GM19372 (cell line): ENCODE measurements at regions not wholly inside any gene's neighbourhood (a gene's known extent, or its start where the extent isn't known, plus 50 kb on each side); places are given as distances from the start of the nearest gene placed in this dataset.

Experiments
- ATAC-seq: cut with Tn5 transposase; IDR thresholded peaks from one replicate; pipeline ENCODE4 v1.9.1; 2021; ENCODE audit warnings: mild to moderate bottlenecking, low read depth, moderate library complexity; ENCODE audit not compliant: unreplicated experiment

DNA sequence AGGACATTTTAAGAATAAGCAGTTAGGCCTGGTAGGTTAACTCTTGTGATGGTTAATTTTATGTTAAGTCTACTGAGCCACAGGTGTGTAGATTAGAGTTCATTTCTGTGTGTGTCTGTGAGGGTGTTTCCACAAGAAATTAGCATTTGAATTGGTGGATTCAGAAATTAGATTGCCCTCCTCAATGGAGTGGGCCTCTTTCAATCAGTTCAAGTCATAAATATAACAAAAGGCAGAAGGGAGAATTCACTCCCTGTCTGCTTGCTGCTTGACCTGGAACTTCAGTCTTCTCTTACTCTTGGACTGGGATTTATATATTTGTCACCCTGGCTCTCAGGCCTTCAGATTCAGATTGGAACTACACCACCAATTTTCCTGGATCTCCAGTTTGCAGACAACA lies 55.3 kb upstream of the POM121L12 start:
- no peak for ATAC-seq

DNA sequence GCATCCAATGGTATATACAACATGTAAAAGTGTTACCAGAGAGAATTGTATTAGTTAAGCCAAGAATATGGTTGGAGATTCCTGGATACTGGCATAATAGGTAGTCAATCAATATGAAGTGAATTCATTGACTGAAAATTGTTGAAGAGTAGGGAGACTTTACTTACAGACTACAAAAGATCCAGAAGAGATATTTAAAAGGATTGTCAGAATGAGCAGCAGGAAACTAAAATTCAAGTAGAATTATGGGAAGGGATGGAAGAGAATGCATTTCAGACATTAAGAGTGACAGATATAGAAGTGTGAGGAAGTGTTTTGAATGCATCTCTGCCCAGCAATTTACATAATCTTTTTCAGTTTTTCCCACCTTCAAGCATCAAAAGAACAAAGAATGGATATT lies 62.3 kb upstream of the POM121L12 start:
- no peak for ATAC-seq

DNA sequence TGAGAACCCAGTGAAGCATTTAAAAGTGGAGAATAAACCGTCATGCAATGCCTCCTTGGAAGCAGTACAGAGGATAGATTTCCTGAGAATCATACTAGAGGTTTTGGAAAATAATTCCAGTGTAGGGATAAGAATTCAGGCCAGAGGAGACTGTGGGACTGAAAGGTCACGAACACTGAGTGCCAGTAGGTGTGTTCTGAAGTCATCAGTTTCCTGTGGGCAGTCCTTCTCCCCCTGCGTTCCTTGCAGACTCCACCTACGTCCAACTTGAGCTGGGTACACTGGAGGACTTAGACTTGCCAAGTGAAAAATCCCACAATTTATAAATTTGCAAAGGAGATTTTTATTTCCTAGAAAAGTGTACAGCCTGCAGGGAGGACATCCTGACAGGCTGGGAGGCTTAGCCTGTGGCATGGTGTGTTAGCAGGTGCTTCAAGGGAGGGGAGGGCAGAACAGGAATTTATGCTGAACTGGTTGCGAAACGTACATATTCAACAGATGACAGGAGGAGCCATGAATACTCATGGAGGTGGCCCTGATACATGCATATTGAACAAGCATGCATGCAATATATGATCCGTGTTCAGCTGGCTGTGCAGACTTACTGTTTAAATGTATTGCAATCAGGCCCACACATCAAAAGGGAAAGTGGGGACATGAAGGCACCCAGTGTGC lies 72.9 kb upstream of the POM121L12 start:
- ATAC-seq: no peak

DNA sequence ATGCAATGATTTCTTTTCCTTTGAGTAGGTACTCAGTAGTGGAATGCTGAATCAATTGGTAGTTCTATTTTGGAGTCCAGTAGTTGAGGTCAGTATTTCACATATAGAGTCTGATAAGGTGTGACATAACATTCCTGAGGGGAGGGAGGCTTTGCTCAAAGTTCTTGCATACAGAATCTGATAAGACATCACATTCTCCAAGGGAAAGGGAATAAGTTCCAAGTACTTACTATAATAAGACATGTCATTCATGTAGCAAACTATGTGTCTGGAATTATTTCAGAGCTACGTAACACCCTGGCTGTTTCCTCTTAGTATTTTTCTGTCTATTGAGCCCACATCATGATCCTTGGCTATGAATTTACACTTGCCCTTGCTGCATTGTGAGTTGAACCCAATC lies 74.3 kb upstream of the POM121L12 start:
- ATAC-seq: no peak

DNA sequence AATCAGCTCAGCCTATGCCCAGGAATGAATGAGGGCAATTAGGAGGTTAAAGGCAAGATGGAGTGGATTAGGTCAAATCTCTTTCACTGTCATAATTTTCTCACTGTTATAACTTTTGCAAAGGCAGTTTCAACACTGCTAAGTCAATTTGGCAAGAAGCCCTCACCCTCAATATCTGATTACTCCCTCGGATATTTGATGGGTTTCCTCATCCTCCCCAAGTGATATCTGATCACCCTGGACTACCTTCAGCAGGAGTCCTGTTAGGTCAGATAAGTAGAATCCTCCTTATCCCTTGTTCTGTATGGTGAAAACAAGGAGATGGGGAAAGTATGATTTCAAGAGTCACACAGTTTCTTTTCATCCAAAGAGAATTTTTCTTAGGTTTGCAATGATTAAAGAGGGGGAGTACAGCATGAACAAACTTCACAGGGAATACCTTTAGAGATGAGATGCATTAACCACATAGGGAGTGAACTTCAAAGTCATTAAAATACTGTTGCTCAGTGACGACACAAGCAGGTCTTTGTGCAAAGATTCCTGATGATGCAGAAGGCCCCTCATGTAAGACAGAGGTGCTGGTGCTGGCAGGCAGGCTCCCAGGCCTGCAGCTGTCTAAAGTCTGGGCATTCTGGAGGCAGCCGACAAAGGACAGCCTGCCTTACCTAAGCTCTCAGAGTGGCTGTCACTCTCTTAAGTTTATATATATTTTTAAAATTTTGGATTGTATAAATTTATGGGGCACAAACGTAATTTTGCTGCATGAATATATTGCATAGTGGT lies 75.4 kb upstream of the POM121L12 start:
- no peak for ATAC-seq

DNA sequence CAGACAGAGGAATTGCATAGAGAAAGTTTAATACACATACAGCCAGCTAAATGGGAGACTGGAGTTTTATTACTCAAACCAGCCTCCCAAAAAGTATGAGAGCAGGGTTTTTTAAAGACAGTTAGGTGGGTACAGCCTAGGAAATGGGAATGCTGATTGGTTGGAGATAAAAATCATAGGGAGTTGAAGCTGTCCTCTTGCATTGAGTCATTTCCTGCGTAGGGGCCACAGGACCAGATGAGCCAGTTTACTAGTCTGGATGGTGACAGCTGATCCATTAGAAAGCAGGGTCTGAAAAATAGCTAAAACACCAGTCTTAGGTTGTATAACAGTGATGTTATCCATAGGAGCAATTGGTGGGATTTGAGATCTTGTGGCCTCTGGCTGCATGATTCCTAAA lies 76.1 kb upstream of the POM121L12 start:
- no peak for ATAC-seq

DNA sequence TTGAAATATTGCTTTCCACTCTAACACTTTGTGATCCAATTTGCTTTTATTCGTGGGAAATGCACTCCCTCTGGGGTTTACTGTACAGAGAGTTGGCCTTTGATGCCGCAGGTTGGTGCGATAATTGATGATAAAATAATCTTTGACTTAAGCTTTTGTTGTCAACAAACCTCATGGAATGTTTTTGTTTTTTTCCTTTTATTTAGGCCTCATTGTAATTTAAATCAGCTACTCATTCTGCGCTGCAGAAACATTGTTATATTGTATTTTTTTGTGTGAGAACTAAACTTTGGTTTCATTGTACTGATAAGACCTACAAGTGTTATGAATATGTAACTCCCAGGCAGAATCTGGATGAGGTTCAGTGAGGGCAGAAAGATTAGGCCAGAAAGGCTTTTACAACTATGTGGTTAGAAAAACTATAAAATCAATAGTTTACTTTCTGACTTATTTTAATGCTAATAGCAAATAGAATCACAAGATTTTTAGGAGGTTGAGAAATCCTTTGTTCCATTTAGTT lies 76.8 kb upstream of the POM121L12 start:
- ATAC-seq: no peak

DNA sequence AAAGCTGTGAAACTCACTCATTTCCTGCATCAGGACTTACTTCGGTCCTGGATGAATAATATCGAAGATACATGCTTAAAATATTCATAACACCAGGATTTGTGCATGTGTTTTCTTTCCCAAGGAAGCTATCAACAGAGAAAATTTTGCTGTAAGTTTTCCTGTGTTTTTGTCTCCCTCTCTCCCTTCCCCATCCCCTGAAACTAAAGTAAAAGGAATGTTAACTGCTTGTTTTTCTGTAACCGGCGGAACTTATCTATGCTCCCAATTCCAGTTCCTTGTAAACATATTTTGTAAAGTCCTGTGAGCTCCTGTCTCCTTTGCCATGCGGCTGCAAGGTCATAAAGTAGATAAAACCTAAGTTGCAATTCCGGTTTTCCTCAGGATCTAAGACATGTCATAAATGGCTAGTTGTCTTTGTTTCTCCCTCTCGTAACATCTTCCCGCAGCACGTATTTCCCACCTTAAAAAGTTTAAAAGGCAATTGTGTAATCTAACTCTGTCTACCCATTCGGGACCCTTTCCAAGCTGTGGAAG lies 79.0 kb upstream of the POM121L12 start:
- no peak for ATAC-seq

DNA sequence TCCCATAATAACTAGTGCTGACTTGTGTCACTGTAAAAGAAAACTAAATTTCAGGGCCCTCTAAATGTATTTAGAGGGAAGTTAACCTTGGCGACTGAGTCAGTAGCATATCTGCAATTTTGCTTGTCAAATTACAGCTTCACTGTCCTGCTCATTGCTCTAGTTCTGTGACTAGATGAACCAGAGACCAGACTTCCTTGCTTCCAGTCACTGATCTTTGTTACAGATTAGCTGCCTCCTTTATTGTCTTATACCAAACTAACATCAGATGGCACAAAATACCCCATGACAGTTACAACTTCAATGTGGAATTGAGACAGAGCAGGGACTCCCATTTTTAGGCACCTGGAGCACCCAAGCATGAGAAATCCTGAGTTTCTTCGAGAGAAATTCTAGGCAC lies 79.9 kb upstream of the POM121L12 start:
- no peak for ATAC-seq

DNA sequence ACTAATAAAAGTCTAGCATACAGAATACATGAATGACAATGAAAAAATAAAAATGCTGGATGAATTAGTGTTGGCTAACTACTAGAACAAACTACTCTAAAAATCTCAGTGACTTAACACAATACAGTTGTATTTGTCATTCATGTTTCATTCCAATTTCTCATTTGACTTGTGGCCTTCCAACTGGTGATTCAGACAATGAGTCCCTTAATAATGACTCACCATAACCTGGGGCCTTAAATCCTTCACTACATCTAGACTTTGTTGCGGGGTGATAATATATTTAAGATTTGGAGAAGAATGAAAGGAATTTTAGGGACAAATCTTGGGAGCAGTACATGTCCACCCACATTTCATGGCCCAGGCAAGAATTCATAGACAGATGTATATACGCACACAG lies 90.5 kb upstream of the POM121L12 start:
- no peak for ATAC-seq

DNA sequence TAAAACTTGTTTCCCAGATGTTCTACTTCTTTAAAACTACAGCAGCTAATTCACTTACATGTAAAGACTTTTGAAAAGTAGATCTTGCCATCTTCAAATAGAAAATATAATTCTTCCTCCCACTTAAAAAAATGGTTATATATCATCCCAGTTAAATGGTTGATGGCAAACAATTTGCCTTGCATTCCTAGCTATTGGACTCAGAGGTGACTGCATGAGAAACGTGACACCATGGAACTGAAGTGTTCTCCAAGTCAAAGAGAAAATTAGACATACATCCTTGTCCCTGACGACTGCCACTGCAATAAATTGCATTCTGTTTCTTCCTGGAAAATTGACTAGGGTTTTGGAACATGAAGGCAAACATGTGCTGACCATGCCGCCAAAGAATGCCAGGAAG lies 95.0 kb upstream of the POM121L12 start:
- no peak for ATAC-seq

DNA sequence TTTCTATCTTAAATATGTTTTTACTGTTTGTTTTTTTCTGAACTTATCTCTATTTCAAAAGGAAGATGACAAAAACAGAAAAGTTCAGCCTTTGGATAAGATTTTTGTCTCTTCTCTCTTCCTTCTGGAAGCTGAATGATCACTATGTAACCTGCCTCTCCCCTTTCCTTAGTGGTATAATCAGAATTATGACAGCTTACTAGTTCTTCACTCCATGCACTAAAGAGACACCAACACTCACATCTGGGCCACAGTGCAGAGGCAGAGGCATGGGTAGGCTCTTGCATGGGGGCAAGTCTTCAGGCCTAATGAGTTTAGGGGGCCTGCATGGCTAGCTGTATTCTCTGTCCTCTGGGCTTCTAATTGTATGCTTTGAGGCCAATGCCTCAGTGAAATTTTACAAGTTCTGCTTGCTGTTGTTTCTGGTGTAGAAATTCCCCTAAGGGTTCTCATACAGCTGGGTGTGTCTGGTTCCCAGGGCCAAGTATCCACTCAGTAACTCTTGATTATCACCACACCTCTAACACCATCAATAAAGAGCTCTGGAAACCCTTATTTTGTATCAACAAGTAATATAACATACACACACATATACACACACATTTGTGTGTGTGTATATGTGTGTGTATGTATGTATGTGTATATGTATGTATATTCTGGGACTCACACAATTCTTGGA lies 96.8 kb upstream of the POM121L12 start:
- ATAC-seq: no peak

DNA sequence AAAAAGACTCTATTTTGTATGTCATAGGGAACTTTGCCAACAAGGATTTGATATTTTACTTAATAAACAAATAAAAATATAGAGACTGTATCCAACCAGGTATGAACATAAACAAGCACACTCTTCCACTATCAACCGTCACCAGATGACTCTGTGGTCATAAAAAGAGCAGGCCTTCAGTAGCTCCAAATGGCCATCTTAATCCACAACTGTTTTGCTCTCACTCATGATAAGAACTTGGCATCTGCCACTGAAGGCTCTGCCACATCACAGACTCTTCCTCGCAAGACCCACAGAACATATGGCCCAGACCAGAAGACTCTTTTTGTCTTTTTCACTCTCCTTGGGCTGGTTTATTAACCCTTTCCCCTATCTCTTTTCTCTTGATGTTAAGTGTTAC lies 98.7 kb upstream of the POM121L12 start:
- no peak for ATAC-seq

DNA sequence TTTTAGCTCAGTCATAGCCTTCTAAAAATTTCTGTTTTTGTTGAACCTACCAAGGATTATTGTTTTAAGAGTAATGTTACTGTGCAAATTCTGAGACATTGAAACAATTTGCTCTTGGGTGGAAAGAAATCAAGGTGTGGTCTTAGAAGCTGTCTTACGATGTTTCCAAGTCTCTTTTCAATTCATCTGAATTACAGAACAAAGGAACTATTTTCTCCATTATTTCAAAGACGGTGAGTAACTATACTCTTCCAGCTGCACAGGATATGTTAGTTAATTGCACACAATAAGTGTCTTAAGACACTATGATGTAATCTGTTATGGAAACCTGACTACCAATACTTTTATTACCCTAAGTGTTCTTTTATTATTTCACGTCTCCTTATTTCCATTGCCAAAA lies 106.8 kb upstream of the POM121L12 start:
- ATAC-seq: no peak

DNA sequence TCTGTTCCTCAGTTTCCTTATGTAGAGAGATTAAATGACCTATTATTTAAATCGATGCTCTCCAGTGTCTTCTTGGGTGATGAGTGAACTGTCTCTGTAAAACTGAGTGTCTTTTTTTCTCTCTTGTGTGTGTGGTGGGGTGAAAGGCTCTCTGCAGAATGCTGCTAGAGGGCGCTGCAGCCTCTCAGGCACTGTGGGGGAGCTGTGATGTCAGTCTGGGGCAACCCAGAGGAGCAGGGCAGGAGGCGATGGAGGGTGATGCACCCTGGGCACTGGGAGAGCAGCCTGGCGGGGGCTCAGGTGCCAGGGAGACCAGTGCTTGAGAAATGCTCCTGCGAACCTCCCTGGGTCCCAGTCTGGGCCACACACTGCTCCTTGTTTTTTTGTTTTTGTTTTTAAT lies 110.1 kb upstream of the POM121L12 start:
- ATAC-seq: no peak

DNA sequence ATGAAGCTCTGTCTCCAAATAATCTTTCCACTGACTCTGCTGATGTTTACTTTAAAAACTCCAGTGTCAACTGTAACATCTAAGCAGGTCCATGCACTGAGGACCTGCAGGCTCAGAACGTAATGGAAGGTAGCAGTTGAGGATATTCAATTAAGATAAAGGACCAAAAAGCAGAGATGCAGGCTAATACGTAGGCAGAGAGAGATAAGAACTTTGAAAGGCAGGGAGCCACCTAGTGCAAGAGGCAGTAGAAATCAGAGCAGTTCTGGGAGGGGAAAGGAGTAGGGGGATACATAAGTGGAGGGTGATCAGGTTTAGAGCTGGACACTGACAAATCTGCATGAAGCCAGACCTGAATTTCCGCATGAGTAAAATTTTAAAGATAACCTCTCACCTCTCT lies 114.5 kb upstream of the POM121L12 start:
- ATAC-seq: no peak

DNA sequence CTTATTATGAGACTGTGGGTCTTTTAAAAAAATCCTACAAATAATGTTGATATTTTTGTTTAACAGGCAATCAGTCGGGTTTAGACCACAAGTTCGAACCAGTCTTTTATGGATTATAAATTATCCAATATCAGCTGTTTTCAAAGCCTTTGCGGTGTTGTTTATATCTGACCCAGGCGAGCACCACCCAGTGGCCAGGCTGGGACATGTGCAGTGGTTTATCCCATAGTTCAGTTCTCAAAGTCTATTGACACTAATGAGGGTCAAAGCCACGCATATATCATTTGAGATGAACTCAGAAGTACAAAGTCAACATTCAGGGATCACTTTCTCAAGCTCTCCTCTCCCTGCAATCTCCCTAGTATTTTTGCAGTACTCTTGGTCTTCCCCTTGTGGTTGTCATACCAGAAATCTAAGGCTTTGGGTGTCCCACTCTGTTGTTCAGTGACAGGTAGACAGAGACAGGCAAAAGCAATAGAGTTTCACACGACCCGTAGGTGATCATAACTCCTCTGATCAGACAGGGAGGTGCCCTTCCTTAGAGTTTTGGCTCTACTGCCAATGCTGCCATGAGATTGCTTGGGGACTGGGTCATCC lies 117.4 kb upstream of the POM121L12 start:
- ATAC-seq: no peak

DNA sequence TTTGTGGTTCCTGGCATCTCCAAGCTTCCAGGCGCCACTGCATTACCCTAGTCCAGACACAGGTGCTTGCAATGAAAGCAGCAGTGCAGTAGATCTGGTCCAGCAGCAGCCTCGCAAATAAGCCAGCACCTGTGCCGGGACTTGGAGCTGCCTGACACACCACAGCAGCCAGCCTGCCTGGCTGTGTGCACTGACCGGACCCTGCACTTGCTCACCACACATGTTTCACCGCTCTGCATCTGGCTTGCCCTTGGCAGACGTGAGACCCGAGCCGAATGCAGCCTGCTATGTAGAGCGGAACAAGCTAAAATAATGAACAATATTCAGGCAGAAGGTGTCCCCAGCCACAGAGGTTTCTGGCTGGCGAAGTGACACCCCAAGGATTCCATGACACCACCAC lies 123.6 kb upstream of the POM121L12 start:
- no peak for ATAC-seq

DNA sequence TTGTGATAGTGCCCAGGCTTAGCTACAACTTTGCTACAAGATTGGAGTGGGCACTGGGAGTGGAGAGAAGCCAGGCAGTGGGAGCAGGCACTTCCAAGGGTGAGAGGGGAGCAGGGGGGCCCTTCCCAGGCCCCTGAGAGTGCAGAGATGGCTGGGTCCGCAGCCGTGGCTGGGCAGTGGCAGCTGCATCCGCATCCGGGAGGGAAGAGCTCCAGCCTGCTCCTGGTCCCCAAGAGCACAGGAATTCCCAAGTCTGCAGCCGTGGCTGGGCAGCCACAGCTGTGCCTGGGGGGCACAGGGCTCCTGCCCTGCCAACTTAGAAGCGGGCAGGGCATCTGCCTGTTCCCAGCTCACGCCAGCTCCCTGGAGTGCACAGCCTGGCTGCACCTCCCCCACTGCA lies 124.1 kb upstream of the POM121L12 start:
- ATAC-seq: no peak

DNA sequence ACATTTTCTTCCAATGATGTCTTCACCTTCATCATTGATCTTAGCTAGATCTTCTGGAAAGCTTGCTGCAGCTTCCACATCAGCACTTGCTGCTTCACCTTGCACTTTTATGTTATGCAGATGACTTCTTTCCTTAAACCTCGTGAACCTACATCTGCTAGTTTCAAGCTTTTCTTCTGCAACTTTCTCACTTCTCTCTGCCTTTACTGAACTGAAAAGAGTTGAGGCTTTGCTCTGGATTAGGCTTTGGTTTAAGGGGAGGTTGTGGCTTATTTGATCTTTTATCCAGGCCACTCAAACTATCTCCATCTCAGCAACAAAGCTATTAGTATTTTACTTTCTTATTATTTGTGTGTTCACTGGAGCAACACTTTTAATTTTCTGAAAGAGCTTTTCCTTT lies 125.5 kb upstream of the POM121L12 start:
- ATAC-seq: no peak

DNA sequence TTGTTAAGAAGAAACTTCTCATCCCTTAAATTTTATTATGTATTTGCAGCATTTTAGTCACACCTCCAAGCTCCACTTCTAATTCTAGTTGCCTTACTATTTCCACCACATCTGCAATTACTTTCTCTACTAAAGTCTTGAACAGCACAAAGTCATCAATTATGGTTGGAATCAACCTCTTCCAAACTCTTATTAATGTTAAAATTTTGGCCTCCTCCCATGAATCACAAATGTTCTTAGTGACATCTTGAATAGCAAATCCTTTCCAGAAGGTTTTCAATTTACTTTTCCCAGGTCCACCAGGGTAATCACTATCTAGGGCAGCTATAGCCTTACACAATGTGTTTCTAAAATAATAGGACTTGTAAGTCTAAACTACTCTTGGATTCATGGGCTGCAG lies 126.3 kb upstream of the POM121L12 start:
- ATAC-seq: no peak
